ENCODE measurements at regions not wholly inside any gene's neighbourhood (a gene's known extent, or its start where the extent isn't known, plus 50 kb on each side); places are given as distances from the start of the nearest gene placed in this dataset.

DNA sequence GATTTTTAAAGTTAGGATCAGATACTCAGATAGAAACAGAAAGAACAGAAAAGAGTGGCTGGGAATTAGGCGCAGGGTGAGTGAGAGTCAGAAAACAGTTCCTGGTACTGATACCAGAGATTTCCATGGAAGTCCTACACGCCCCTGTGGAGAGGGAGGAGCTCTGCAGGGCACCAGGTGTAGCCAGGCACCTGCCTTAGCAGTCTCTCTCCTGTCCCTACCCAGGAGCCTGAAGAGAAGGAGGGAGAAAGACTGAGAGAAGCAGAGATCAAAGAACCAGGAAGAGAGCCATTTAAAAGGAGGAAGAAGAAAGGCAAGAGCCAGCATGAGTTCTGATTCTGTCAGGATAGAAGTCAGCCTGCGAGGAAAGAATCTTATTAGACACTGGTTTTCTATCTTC lies 65.0 kb downstream of the CBLN1 start:
- DNase-seq, result no peak

DNA sequence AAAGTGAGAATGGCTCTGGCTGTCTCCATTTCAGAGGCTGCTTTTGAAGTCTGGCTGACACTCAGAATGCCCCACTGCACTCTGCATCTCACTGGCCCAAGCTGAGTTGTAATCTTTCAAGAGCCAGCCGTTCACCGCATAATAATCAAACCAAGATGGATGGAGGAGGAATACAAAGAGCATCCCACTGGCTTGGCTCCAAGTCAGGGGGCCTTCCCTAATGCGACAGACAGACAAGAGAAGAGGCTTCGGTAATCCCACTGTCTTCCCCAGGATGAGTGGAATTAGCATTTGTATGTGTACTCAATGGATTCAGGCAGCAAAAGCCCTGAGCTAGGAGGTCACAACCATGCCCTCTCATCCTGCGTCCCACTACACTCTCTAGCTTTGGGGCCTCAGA lies 68.0 kb downstream of the CBLN1 start:
- no peak for DNase-seq

DNA sequence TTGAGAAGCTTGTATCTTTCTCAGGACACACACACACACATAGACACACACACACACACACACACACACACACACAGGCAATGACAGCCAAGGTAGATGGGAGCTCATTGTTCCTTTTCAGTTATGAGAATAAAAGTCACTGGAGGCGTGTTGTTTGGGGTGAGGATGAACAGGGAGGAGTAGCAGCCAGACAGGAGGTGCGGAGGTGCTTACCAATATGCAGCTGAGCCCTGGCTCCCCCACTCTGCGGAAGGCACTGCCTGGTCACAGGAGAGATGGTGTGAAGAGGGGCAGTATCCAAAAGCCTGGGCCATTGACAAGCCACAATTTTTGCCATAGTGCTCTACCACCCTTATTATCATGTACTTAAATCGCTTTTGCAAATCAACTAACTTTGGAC lies 77.4 kb downstream of the CBLN1 start:
- DNase-seq, result no peak

DNA sequence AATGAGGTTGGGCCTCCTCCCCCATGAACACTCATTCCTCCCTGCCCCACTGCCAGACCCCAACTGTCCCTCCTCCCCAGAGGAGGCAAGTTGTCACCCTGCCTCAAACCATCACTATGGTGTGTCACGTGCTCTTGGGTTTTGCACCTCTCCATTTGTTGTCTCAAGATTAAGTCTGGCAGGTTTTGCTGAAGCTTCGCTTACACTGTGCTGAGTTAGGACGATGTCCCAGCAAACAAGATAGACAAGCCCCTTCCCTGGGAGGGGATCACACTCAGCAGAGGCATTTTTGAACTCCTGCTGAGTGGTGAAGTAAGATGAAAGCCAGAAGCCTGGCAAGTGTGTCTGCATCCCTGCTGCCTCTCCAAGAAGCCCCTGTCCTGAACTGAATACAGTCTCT lies 78.3 kb downstream of the CBLN1 start:
- DNase-seq, result no peak

DNA sequence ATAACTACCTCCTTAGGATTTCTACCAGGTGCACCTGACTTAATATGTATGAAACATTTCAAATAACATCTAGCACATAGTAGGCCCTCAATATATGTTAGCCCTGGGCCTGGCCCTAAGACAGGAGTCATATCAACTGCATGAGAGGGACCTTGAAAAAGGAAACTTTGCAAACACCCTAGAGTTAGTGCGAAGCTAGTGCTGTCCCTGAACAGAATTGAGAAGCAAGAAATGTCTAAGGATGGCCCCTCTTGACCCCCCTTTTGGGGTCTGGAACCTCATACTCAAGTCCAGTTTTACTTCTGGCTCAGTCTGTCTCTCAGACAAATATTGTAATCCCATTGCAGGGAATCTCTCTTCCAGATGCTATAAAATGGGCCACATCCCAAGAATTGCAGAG lies 80.5 kb downstream of the CBLN1 start:
- DNase-seq, result no peak

DNA sequence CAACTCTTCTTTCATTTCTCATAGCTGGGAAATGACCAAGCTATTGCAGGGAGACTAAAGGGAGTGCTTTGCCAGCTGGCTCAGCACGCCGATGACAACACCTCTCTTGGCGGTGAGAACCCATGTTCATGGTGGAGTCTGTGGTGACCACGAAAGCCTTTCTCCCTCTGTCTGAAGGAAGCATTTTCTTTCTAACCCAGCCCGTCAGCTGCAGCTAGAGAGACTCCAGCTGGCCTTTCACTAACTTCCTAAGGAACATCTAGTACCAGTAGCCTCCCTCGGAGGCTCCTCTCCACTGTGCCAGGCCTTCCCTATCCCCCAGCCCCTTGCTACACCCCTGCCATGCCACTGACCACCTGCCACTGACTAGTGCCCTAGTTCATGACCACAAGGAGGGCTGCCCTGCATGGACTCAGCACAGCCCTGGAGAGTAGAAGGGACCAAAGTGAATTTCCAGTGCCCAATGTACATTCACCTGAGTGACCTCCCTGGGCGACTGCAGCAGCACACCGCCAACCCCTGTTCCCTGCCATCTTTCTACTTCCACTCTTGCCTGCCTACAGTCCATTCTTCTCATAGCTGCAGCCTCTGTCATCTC lies 81.3 kb downstream of the CBLN1 start:
- DNase-seq, result no peak

DNA sequence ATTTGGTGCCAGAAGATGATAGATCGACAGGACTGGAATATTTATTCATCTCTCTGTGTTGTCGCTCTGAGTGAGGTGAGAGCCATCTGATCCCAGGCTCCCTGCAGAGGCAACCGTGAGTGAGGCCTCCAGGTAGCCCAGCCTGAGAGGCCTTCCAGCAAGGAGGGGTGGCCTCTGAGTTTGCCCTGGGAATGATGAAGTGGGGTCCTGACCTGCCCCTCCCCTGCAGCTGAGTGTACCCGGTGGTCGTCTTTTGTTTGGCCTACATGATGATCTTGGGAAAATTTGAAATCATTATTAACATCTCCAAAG lies 86.4 kb downstream of the CBLN1 start:
- no peak for DNase-seq

DNA sequence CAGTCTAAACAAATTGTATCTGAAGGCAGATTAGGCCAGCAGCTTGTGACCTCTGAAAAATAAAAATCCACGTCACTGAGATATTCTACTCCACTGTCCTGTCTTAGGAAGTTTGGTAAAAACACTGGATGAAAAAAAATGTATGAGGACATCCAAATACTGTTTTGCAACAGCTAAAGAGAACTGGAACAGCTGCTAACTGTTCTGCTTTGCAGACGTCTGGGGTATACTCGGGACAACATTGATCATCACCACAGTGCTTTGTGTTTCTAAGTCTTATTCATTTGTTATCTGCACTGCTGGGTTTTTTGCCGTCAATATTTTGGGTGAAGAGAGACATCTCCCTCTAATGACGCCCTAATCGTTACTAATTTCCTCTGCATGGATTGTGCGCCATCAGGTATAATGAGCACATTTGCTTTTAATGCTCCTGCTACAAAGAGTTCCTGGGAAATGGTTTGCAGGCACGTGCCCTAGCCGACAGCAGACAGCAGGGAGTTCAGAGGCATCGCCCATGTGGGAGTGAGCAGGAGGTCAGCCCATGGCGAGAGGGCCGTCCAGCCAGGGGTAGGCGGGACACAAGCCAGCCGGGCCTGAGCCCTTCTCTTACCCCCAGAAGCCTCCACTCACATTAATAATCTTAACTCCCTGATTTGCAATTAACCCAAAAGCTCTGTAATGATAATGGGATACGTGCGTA lies 87.0 kb downstream of the CBLN1 start:
- DNase-seq, result no peak

DNA sequence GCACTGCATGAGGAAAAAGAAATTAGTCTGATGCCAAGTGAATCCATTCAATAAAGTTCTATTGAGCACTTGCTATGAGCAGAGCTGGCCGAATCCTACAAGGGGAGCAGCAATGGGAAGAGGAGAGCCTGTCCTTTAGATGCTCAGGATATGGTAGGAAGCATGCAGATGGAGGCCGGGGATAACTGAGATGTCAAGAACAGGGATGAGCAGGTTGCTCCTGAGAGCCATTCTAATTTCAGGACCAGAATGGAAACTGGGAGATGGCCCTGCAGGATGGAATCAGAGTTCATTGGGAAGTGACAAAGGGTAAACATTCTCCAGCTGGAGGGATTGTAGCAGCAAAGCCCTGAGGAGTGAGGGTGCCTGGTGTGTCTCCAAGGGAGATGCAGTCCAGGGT lies 88.0 kb downstream of the CBLN1 start:
- no peak for DNase-seq

DNA sequence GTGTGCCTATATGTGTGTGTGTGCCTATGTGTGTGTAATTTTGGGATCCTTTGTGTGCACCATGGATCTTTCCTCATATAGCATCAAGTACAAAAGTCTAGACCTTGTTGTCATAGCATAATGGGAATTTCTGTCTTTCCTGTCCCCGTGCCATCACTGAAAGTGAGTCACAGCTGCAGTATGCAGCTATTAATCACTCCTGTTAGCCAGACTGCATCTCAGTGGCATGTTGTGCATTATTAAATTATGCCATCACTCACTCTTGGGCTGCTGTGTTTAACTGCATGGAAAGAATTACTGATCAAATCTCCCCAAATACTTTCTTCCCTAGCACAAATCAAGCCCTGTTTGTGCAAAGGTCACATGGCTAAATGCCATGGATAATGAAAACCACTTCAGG lies 92.4 kb downstream of the CBLN1 start:
- DNase-seq, result no peak

DNA sequence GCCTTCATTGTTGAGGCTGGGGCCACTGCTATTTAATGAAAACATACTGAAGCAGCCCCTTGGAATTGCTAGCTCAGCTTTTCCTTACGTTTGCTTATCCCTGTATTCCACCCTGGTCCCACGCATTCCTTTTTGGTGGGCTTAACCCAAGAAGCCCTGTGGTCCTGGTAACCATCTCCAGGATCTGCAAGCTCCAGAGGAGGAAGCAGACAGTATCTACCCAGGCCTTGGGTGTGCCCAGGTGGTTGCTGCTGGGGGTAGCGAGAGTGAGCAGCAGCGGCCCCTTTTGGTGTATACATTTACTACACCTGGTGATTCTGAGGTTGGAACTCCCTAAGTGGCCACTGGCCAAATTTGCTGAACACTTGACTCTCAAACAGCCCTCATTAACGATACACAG lies 97.7 kb downstream of the CBLN1 start:
- no peak for DNase-seq

DNA sequence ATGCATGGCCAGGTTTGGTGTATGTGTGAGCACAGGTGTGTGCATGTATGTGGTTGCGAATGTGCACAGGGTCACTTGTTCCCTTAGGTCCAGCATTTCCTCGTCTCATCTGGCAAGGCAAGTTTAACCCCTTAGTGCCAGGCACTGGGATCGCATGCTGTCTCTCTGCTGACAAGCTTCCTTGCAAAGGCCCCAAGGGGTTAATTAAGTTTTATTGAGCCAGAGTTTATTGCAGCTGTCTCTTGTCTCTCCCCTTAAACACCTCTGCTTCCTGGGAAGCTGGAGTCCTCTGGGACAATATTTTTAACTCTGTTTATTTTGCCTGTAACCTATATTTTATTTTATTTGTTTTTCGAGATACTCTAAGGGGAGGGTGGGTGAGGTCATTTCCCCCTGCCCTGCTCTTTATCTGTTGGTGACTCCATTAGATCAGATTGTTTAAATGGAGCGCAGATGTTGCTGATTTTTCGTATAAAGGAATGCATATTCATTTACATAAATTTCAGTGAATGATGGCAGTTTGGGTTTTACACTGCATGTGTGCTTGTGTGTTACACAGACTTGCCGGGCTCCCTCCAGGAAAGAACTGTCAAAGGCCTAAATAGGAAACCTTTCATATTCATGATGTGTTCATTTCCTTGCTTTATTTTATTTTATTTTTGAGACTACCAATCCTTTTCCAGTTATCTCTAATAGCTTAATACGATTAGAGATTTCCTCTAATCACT lies 99.7 kb downstream of the CBLN1 start:
- DNase-seq, result no peak

DNA sequence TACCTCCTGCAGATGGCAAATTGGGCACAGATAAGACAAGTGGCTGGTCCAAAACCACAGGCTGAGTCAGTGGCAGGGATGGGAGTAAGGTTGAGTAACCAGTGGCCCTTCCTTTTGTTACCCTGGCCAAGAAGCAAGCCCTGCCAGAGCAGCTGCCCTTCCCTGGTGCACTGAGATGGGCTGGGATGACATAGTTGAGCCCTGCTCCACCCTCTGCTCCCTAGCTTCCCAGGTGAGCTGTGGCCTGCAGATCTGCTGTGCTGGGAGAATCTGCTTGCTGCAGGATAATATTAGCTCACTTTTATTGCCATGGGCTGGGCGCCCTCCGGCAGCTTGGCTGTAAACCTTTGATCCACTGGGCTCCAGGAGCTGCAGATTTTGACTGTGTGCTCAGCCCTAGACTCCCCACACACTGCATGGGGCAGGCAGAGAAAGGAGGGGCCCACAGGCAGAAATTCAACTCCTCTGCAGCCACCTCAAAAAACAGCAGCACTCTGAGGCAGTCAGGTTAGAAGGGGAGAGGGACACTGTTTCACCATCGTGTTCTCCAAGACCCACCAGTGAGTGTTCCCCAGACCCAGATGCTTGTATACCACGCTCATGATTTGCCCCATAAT lies 101.8 kb downstream of the CBLN1 start:
- no peak for DNase-seq

DNA sequence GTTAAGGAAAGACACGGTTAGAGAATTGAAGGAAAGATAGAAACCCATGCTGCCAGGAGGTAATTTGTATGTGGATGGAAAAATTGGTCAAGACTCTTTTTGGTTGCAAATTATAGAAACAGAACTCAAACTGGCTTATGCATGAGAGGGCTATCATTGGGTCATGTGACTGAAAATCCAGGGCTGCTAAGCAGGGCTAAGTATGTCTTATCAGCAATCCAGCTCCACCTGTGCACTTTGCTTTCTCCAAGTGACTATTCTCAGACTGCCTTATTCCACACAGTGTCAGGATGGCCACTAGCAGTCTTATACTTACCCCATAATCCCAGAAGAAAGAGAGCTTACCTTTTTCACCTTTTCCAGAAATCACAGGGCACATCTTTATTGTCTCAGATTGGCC lies 113.5 kb downstream of the CBLN1 start:
- DNase-seq, result no peak

DNA sequence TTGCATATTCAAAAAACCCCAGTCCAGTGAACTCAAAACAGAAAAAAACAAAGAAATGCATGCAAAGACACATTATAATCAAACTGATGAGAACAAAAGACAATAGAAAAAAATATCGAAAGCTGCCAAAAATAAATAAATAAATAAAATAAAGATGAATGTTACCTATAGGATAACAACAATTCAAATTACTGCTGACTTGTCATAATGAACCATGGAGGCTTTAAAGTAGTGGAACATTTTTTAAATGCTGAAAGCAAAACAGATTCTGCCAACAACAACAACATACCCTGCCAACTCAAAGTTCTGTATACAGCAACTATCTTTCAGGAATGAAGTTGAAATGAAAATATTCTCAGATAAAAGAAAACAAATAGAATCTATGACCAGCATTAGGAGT lies 116.6 kb downstream of the CBLN1 start:
- no peak for DNase-seq

DNA sequence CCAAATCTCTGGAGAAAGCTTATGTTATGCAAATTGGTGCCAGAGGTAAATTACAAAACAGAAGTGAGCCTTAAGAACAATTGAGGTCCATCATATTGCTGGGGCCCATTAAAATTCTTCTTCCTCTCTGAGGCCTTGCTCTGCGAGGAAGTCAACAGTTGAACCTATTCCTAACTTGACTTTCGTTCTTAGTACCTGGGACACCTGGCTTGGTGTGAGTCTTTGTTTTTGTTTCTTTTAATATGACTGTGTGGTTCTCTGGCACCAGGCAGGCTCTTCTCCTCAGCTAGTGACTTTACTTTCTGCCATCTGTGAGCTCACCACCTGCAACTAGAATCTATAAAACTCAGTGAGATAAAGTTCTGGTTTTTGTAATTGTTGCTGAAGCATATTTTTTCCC lies 120.4 kb downstream of the CBLN1 start:
- no peak for DNase-seq

DNA sequence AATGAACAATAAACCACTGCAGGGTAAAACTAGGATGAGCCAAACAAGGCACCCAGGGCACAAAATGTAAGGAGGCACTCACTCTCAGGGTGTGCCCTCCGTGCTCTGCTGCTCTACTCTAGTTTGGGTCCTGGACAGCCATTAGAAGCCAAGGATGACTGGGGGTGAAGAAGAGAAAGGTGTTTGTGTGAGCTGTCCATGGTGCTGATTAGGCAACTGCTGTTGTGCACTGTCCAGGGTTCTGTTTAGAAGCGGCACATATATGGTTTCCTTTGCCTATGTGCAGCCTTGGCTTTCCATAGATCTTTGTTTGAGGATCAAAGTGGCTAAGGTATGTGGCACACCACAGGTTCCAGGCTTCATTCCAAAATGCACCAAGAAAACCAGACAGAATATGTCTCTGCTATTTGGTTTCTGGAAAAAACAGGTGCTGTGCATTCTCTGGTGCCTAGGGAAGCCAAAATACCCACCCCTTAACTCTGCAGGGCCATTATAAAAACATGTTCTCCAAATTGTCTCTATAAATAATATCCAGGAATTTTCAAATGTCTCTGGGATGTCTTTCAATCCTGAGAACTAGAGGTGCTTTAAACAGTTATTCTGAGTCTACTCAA lies 123.5 kb downstream of the CBLN1 start:
- DNase-seq, result no peak

DNA sequence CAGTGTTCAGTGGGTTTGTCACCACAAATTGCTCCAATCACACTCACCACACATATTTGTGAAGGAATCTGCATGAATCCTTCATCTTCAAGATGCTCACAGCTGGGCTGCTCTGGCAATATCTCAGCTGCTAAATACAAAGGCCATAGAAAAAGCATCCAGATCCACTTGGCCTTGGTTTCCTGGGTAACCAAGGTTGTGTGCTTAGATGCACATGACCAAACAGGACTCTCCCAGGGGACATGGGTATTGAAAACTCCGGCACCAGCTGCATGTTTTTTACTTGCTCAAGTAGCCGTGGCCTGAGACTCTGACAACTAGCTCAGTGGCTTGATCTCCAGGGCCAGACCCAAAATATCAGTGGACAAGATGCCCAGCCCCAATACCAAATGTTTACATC lies 131.3 kb downstream of the CBLN1 start:
- DNase-seq, result no peak

DNA sequence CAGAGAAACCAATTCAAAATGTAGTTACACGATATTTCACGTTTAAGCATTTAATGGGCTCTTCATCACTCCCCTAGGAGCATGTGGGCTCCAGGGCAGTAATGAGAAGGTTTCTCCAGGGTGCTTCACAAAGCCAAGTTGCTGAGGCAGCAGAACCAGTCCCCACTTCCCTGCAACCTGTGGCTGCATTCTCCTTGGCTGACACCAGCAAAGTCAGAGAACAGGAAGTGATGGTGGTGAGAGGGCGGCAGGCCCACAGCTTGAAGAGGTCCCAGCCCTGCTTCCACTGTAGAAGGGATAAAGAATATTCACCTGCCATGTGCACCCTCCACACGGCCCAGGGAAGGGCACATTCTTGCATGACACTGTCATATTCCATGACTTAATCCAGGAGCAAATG lies 133.2 kb downstream of the CBLN1 start:
- DNase-seq, result no peak

DNA sequence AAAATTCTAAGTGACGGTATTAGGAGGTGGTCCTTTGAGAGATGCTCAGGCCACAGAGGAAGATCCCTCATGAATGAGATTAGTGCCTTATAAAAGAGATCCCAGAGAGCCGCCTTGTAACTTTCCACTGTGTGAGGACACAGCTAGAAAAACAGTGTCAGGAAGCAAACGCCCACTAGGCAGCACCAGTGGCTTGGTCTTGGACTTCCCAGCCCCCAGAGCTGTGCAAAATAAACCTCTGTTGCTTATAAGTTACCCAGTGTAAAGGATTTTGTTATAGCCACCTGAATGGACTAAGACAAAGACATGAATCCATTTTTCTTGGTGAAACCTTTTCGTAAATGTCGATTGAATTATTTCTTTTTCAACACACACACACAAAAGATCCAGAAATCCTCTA lies 141.0 kb downstream of the CBLN1 start:
- DNase-seq, result no peak

DNA sequence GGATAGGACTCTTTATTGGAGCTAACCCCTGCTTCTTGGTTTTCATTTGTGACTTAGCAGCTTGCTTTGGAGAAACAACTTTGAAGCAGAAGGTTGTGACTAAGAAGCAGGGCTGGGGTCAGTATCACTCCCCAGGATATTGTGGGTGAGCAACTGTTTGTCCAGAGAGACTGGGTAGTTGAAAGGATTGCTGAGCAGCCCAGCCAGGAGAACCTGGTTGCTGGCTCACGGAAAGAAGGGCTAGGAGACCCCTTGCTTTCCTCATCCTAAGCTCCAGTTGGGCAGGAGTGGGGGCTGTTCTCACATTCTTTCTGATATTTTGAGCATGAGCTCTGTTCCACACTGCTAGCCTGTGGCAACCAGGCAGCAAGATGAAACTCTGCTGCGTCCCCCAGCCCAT lies 151.2 kb downstream of the CBLN1 start:
- DNase-seq, result no peak

DNA sequence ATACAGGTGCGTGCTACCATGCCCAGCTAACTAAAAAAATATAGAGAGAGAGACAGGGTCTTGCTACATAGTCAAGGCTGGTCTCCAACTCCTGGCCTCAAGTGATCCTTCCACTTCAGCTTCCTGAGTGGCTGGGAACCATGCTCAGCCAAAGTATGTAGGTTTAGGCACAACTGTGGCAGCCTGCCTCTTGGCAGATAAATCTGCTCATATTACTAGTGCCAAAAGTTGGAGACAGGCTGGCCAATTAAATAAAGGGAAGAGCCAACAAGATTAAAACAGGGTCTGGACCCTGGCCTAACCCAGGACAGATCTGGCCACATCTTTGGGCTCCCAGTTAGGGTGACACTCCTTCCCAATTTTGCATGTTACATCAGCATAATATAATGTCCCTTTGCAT lies 151.7 kb downstream of the CBLN1 start:
- DNase-seq, result no peak

DNA sequence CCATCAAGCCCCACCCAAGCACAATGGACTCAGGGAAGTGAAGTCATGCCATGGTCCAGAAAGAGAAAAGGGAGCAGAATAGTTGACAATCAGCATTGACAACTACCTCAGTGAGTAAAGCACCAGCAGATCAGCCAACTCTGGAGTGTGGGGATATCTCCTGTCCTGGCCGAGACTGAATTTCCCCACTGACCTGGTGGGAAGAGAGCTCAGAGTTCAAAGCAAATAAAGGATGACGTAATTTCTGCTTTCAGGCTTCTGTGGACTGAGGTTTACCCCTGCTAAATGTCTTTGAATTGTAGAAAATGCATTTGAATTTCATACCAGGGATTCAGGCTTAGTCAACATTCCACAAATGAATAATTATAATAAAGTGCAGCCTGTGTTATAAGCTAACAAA lies 152.9 kb downstream of the CBLN1 start:
- no peak for DNase-seq

DNA sequence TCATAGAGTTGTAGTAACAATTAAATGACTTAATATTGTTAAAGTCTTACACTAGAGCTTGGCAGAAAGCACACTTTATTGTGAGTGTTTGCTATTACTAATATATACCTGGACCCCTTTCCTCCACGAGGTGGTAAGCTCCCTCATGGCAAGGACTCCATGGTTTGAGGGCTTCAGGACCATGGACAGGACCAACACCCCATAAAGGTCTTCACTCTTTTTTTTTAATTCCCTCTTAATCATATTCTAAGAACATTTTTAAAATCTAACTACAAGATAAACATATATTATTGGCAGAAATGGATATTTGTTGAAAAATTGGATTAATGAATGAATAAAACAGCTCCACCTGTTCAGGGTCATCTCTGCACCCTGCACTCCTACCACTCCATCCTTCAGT lies 154.5 kb downstream of the CBLN1 start:
- DNase-seq, result no peak

All from bone marrow (tissue), 2 donors.